Transverse colon (tissue), 4 donors: ENCODE measurements at regions not wholly inside any gene's neighbourhood (a gene's known extent, or its start where the extent isn't known, plus 50 kb on each side); places are given as distances from the start of the nearest gene placed in this dataset.

Source experiments
- DNase-seq: peaks from one replicate; pipeline ENCODE4 v3.0.0-alpha.2; 2019
- H3K27ac ChIP-seq, 4 donors: fragments of 200-600 bp; sonication (generic); 2 replicates each; pipeline ENCODE4 v1.5.1; 2016 to 2018; ENCODE audit warnings: inconsistent platforms in 4 of 4
- H3K27me3 ChIP-seq: fragments of 200-600 bp; sonication (generic); 2 replicates; pipeline ENCODE4 v1.5.1; 2017; ENCODE audit warnings: inconsistent platforms
- H3K36me3 ChIP-seq, 4 donors: fragments of 200-600 bp; sonication (generic); 2 replicates each; pipeline ENCODE4 v1.5.1; 2017 to 2019; ENCODE audit warnings: inconsistent platforms in 4 of 4
- H3K4me1 ChIP-seq, 4 donors: fragments of 200-600 bp; sonication (generic); 2 replicates each; pipeline ENCODE4 v1.5.1; 2017 to 2020; ENCODE audit warnings: inconsistent platforms in 4 of 4
- H3K4me3 ChIP-seq, 4 donors: fragments of 200-600 bp; sonication (generic); 1 replicate in 1 of 4; 2 replicates in 3 of 4; pipeline versions ENCODE4 v1.5.1 to v1.6.1; 2017 to 2019; ENCODE audit warnings: inconsistent platforms in 4 of 4
- H3K9me3 ChIP-seq, 2 donors: fragments of 200-600 bp; sonication (generic); 2 replicates each; pipeline ENCODE4 v1.5.1; 2017 to 2019; ENCODE audit warnings: inconsistent platforms in 2 of 2
- EP300 ChIP-seq: sonication (generic); formaldehyde crosslinking; IDR thresholded peaks from one replicate; pipeline ENCODE4 v1.6.1; 2017; ENCODE audit warnings: antibody characterized with exemption, low read depth
- POLR2A ChIP-seq: fragments of 450-650 bp; IDR thresholded peaks from one replicate; pipeline ENCODE4 v1.6.1; 2016; ENCODE audit warnings: antibody characterized with exemption, mild to moderate bottlenecking, moderate library complexity
- POLR2AphosphoS5 ChIP-seq, 3 donors: sonication (generic); formaldehyde crosslinking; IDR thresholded peaks; one replicate each; pipeline ENCODE4 v1.6.1; 2016; ENCODE audit warnings: antibody characterized with exemption in 3 of 3
- WGBS, 2 donors: methylation state at CpG; one replicate each; pipeline ENCODE4 v1.1.5; 2018; ENCODE audit warnings: low coverage in 1 of 2; 5-methylcytosine and 5-hydroxymethylcytosine counted together
- in situ Hi-C, 4 donors: fragments of 200-750 bp; cut with MboI; loops; one replicate each; pipeline versions ENCODE4 v1.15.0 to v1.15.1; 2017; ENCODE audit warnings: low sequenced_read_pairs in 3 of 4, low pct_ligation_motif_present in 1 of 4, low pct_unique_long_range_greater_than_20kb in 1 of 4
- intact Hi-C: fragments of 100-400 bp; cut with DNase I; formaldehyde crosslinking; loops from one replicate; pipeline ENCODE4 v1.15.1; 2023; ENCODE audit warnings: low total_unique reads
- TF ChIP-seq, protein P1 (sequence below), 5 experiments: fragments of 200-600 bp in 3 of 5; fragments of 450-650 bp in 2 of 5; sonication (generic) in 3 of 5; IDR thresholded peaks; 1 replicate in 2 of 5; 2 replicates in 3 of 5; pipeline ENCODE4 v1.5.1; 2016 to 2017; ENCODE audit warnings: antibody characterized with exemption in 5 of 5, inconsistent platforms in 3 of 5, mild to moderate bottlenecking in 2 of 5, moderate library complexity in 1 of 5

DNA sequence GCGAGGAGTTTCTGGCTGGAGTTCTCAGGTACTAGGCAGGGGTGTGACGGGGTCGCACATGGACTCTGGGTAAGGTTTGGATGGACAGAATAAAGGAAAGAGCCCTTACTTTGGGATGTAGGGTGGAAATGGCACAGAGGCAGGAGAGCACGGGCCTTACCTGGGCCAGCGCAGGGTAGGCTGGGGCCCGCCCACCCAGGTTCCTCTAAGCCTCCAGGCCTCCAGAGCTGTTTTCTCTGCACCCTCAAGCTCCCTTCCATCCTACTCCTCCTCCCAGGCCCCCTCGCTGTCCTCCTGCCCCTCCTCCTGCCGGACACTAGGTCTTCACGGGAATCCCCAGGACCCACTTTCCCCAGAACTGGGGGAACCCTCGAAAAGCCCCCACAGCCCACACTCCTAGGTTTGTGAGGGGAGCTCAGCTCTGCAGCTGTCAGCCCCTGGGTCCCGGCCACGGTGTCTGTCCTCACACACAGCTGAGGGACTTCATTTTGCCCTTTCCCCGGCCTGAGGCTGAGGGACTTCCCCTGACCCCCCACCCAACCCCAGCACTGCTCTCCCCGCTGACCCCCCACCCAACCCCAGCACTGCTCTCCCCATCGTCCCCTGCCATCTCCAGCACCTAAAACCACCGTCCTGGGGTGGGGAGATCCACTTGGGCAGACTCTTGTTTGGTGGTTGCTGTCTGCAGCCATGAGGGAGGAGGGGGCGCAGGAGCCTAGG lies 53.0 kb upstream of the PCSK6 start:
- peaks cover 1% of the 10 kb centered on the region for H3K27me3 ChIP-seq
- H3K9me3 ChIP-seq = no peaks in the 10 kb centered on the region
- TF ChIP-seq POLR2A (no peak), POLR2AphosphoS5 (IDR thresholded peaks at IDR 0.05) (no peak), EP300 (no peak)
- TF ChIP-seq, protein P1, sequence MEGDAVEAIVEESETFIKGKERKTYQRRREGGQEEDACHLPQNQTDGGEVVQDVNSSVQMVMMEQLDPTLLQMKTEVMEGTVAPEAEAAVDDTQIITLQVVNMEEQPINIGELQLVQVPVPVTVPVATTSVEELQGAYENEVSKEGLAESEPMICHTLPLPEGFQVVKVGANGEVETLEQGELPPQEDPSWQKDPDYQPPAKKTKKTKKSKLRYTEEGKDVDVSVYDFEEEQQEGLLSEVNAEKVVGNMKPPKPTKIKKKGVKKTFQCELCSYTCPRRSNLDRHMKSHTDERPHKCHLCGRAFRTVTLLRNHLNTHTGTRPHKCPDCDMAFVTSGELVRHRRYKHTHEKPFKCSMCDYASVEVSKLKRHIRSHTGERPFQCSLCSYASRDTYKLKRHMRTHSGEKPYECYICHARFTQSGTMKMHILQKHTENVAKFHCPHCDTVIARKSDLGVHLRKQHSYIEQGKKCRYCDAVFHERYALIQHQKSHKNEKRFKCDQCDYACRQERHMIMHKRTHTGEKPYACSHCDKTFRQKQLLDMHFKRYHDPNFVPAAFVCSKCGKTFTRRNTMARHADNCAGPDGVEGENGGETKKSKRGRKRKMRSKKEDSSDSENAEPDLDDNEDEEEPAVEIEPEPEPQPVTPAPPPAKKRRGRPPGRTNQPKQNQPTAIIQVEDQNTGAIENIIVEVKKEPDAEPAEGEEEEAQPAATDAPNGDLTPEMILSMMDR (IDR thresholded peaks at IDR 0.05) = no peak
- H3K27ac ChIP-seq = no peak overlapping the region
- H3K36me3 ChIP-seq = no peaks in the 10 kb centered on the region
- no peak for DNase-seq
- H3K4me1 ChIP-seq = peaks cover 0 to 5% (median 0%) of the 10 kb centered on the region in 4 donors
- no peak overlapping the region for H3K4me3 ChIP-seq
- in situ Hi-C loops = no loop called here
- intact Hi-C loops = no loop called here
- WGBS, 2 donors = 86 to 96% methylated on average over 4 to 13 of the region's 17 CpGs

DNA sequence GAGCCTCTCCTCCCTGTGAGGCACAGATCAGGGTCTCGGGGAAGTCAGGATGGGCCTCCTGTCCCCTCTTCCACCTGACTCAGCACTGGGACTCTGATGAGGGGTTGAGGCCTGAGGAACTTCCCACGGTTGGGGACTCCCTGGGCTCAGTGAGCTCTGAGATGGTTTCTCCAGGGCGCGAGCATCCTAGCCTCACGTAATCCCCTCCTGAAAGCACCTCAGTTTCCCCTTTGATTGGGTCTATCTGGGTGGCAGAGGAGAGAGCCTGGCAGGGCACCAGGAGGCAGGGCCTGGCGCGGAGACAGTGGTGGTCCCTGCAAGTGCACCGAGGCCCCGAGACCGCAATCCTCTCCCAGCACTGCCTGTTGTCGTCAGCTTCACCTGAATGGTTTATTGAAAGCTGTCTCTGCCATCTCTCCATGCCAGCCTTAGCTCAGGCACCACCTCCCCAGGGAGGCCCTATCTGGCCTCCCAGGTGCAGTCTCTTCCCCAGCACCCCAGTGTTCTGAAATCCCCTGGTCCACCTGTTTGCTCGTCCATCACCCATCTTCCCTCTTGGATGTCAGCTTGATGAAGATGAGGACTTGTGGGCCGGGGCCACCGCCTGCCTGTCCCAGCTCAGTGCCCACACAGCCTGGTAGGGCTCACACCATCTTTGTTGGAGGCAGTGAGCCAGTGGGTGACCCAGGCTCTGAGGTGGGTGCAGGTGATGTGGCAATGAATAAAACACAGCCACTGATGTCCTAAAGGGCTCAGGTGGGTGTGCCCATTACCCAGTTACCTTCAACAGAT lies 52.2 kb upstream of the PCSK6 start:
- 92% methylated on average over 10 of the region's 14 CpGs; no CpG with 5 or more reads in 1 of the 2 donors for WGBS, 2 donors
- Histone ChIP-seq H3K4me3 (no peak overlapping the region), H3K9me3 (no peaks in the 10 kb centered on the region), H3K27ac (no peak overlapping the region), H3K36me3 (no peaks in the 10 kb centered on the region), H3K27me3 (no peaks in the 10 kb centered on the region), H3K4me1 (peaks cover 0 to 5% (median 0%) of the 10 kb centered on the region in 4 donors)
- in situ Hi-C loops (no loop called here), intact Hi-C loops (no loop called here)
- TF ChIP-seq EP300 (no peak), POLR2A (no peak), POLR2AphosphoS5 (IDR thresholded peaks at IDR 0.05) (no peak)
- TF ChIP-seq, protein P1 (IDR thresholded peaks at IDR 0.05) = no peak
- no peak for DNase-seq

DNA sequence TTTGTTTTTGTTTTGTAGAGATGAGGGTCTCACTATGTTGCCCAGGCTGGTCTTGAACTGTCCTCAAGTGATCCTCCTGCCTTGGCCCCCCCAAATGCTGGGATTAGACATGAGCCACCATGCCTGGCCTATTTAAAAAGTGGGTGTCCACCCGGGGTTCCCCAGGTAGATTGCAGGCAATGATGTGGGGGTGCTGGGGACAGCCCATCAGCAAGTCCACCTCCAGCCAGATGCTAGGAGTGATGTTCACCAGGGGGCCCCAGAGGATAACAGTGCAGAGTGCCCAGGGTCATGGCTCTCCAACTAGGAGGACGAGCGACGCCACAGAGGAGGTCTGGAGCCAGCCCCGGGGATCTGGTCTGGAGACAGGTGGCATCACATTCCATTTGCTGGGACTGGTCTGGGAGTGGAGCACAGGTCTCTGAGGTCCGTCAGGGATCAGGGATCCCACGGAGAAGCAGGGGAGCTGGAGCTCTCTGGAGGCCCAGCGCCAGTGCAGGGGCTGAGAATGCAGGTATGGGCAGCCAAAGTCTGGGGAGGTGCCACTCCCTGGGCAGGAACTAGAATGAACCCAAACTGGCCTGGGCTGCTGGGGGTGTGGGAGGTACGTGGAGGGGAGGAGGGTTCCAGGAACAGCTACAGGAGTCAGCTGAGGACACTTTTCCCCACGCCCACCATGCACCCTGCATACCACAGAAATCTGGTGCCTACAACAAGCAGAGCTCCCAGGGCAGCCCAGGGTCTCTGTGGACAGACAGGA lies 51.2 kb upstream of the PCSK6 start:
- intact Hi-C loops = no loop called here
- Histone ChIP-seq H3K36me3 (no peaks in the 10 kb centered on the region), H3K9me3 (no peaks in the 10 kb centered on the region), H3K27ac (no peak overlapping the region), H3K4me3 (no peak overlapping the region), H3K4me1 (peaks cover 0 to 3% (median 0%) of the 10 kb centered on the region in 4 donors), H3K27me3 (no peaks in the 10 kb centered on the region)
- no peak for DNase-seq
- no peak for TF ChIP-seq POLR2AphosphoS5 (IDR thresholded peaks at IDR 0.05)
- TF ChIP-seq EP300 = no peak
- TF ChIP-seq POLR2A = no peak
- TF ChIP-seq, protein P1 (IDR thresholded peaks at IDR 0.05) = no peak
- in situ Hi-C loops = no loop called here
- 81% methylated on average over 10 of the region's 10 CpGs; no CpG with 5 or more reads in 1 of the 2 donors for WGBS, 2 donors

DNA sequence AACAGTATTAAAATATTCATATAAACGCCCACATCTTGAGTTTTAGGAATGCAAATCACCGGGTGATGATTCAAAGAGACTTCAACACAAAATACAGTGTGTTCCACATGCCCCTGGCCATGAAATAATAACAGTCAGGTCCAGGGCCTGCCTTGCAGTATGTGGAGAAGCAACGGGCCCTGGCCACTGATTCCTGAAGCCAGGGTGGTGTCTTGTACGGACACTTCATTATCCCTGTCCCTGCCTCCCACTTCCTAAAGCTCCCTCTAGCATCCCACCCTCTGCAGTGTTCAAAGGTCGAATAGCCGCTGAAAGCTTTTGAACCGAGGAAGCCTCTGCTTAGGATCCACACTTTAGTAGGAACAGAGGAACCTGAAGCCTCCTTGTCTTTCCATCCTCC lies 50.4 kb upstream of the PCSK6 start:
- Histone ChIP-seq H3K9me3 (no peaks in the 10 kb centered on the region), H3K27ac (no peak overlapping the region), H3K4me1 (no peaks in the 10 kb centered on the region), H3K36me3 (no peaks in the 10 kb centered on the region), H3K4me3 (no peak overlapping the region), H3K27me3 (no peaks in the 10 kb centered on the region)
- intact Hi-C loops = no loop called here
- no peak for DNase-seq
- in situ Hi-C loops = no loop called here
- no peak for TF ChIP-seq EP300
- TF ChIP-seq POLR2A = no peak
- TF ChIP-seq, protein P1 (IDR thresholded peaks at IDR 0.05) = no peak
- no peak for TF ChIP-seq POLR2AphosphoS5 (IDR thresholded peaks at IDR 0.05)
- WGBS, 2 donors = 81 to 91% methylated on average over 5 to 7 of the region's 7 CpGs
